ENCODE measurements at regions not wholly inside any gene's neighbourhood (a gene's known extent, or its start where the extent isn't known, plus 50 kb on each side); places are given as distances from the start of the nearest gene placed in this dataset.

- no peak for DNase-seq
- no peak overlapping the region for H3K4me3 ChIP-seq
- H3K9me3 ChIP-seq, result no peaks in the 10 kb centered on the region
- no peaks in the 10 kb centered on the region for H3K27me3 ChIP-seq
- H3K27ac ChIP-seq, result no peak overlapping the region
- no peak for TF ChIP-seq POLR2A (IDR thresholded peaks at IDR 0.05)
- TF ChIP-seq CTCF (IDR thresholded peaks at IDR 0.05), result no peak
- no peaks in the 10 kb centered on the region for H3K36me3 ChIP-seq
- H3K4me1 ChIP-seq, result no peaks in the 10 kb centered on the region
These were observed 132.7 kb upstream of the ERCC6L2 start for GRCh38 chr9:95742821-95743220.

- H3K4me3 ChIP-seq, result no peak overlapping the region
- no peaks in the 10 kb centered on the region for H3K4me1 ChIP-seq
- TF ChIP-seq CTCF (IDR thresholded peaks at IDR 0.05) (no peak), POLR2A (IDR thresholded peaks at IDR 0.05) (no peak)
- no peaks in the 10 kb centered on the region for H3K36me3 ChIP-seq
- H3K9me3 ChIP-seq, result no peaks in the 10 kb centered on the region
- H3K27me3 ChIP-seq, result no peaks in the 10 kb centered on the region
- DNase-seq, result no peak
- peak overlapping the region in 1 of 4 donors; percentile 54 for H3K27ac ChIP-seq
These were observed 133.9 kb upstream of the ERCC6L2 start for GRCh38 chr9:95741631-95742030.

GRCh38 chr9:95740217-95741004 lies 135.1 kb upstream of the ERCC6L2 start:
- no peak for DNase-seq
- Histone ChIP-seq H3K27ac (peak overlapping the region in 1 of 4 donors; percentile 54), H3K4me3 (no peak overlapping the region), H3K9me3 (no peaks in the 10 kb centered on the region), H3K36me3 (no peaks in the 10 kb centered on the region), H3K27me3 (no peaks in the 10 kb centered on the region), H3K4me1 (no peaks in the 10 kb centered on the region)
- TF ChIP-seq POLR2A (IDR thresholded peaks at IDR 0.05) (no peak), CTCF (IDR thresholded peaks at IDR 0.05) (no peak)

- Histone ChIP-seq H3K27me3 (no peaks in the 10 kb centered on the region), H3K27ac (no peak overlapping the region), H3K4me3 (no peak overlapping the region), H3K36me3 (no peaks in the 10 kb centered on the region), H3K9me3 (no peaks in the 10 kb centered on the region), H3K4me1 (no peaks in the 10 kb centered on the region)
- TF ChIP-seq CTCF (IDR thresholded peaks at IDR 0.05), result no peak
- TF ChIP-seq POLR2A (IDR thresholded peaks at IDR 0.05), result no peak
- no peak for DNase-seq
These were observed 137.1 kb upstream of the ERCC6L2 start for GRCh38 chr9:95738438-95738837.

- no peaks in the 10 kb centered on the region for H3K36me3 ChIP-seq
- H3K4me1 ChIP-seq, result peaks cover 0 to 10% (median 1%) of the 10 kb centered on the region in 4 donors
- H3K27ac ChIP-seq, result no peak overlapping the region
- H3K9me3 ChIP-seq, result no peaks in the 10 kb centered on the region
- TF ChIP-seq CTCF (IDR thresholded peaks at IDR 0.05) (no peak), POLR2A (IDR thresholded peaks at IDR 0.05) (no peak)
- H3K4me3 ChIP-seq, result no peak overlapping the region
- H3K27me3 ChIP-seq, result no peaks in the 10 kb centered on the region
- no peak for DNase-seq
These were observed 138.5 kb upstream of the ERCC6L2 start for GRCh38 chr9:95736891-95737522.
